ENCODE measurements at regions not wholly inside any gene's neighbourhood (a gene's known extent, or its start where the extent isn't known, plus 50 kb on each side); places are given as distances from the start of the nearest gene placed in this dataset.

GRCh38 chr15:93656041-93656440 lies 567.0 kb upstream of the RGMA start:
- ATAC-seq (ENCODE audit: low FRiP score) = no peak
- TF ChIP-seq CTCF (IDR thresholded peaks at IDR 0.05) = no peak
- no peak for DNase-seq (ENCODE audit: low spot score)

- no peak for DNase-seq (ENCODE audit: low spot score)
- no peak for TF ChIP-seq CTCF (IDR thresholded peaks at IDR 0.05)
- ATAC-seq (ENCODE audit: low FRiP score) = no peak
These were observed 560.8 kb upstream of the RGMA start for GRCh38 chr15:93649691-93650235.

GRCh38 chr15:93646193-93646592 lies 557.2 kb upstream of the RGMA start:
- no peak for DNase-seq (ENCODE audit: low spot score)
- no peak for TF ChIP-seq CTCF (IDR thresholded peaks at IDR 0.05)
- ATAC-seq (ENCODE audit: low FRiP score) = peak; percentile 41

DNA sequence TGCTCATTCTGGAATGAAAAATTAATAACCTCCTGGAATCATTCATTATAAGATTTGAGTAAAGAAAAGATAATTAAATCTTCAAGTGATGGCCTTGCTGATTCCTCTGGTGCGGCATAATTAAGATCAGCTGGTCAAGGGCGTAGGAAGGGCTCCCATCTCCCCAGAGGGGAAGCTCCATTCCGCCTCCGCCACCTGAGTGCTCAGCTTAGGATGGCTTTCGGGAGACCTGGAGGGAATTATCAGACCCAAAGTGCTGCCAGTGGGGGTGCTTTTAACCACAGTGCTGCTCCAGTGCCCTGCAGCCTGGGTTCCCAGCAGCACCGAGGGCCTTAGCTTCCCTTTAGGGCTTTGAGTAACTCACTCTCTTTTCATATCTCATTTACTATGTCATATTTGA lies 556.6 kb upstream of the RGMA start:
- TF ChIP-seq CTCF (IDR thresholded peaks at IDR 0.05) = no peak
- ATAC-seq (ENCODE audit: low FRiP score) = no peak

DNA sequence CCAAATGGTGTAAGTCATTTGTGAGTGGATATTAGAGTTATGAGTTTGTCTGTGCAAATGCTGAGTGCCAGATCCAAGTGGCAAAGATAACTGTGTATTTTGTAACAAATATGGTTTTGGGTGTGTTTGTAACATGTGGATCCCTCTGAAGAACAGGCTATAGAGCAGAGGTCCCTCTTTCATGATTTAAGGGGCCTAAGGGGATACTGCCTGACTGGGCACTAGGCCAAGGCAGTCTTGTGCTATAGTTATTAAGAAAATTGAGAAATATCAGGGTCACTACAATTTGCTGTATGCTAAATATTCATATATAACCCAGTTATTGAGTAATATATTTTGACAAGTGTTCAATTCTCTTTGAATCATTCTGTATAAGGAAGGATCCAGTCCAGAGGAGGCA lies 555.6 kb upstream of the RGMA start:
- no peak for ATAC-seq (ENCODE audit: low FRiP score)
- no peak for TF ChIP-seq CTCF (IDR thresholded peaks at IDR 0.05)
- DNase-seq (ENCODE audit: low spot score) = no peak

More for the DNA sequence above, 556.6 kb upstream of the RGMA start:
- no peak for DNase-seq (ENCODE audit: low spot score)

- ATAC-seq (ENCODE audit: low FRiP score) (no peak), DNase-seq (ENCODE audit: low spot score) (no peak)
- no peak for TF ChIP-seq CTCF (IDR thresholded peaks at IDR 0.05)
These were observed 551.5 kb upstream of the RGMA start for GRCh38 chr15:93640411-93640962.

GRCh38 chr15:93631958-93632618 lies 543.1 kb upstream of the RGMA start:
- ATAC-seq (ENCODE audit: low FRiP score) = no peak
- TF ChIP-seq CTCF (IDR thresholded peaks at IDR 0.05) = no peak

More at GRCh38 chr15:93631958-93632618, 543.1 kb upstream of the RGMA start:
- DNase-seq (ENCODE audit: low spot score) = no peak
